ENCODE measurements at regions not wholly inside any gene's neighbourhood (a gene's known extent, or its start where the extent isn't known, plus 50 kb on each side); places are given as distances from the start of the nearest gene placed in this dataset.

GRCh38 chr2:136250131-136250530 is 132.2 kb upstream of the CXCR4 start:
- H2AK5ac ChIP-seq (ENCODE audit: insufficient read length, low read length) = no peak overlapping the region
- Mint-ChIP-seq H3K27ac (no peak overlapping the region), H3K4me1 (peaks cover 7 to 10% of the 10 kb centered on the region in 2 experiments), H3K27me3 (ENCODE audit: low read depth) (no peaks in the 10 kb centered on the region), H3K9me3 (no peaks in the 10 kb centered on the region; a peak in 1 of 5 replicates), H3K4me3 (no peak overlapping the region), H3K36me3 (ENCODE audit: insufficient read depth in 1 of 3, low read depth in 3 of 3) (no peaks in the 10 kb centered on the region)
- no peak overlapping the region for H3K27ac ChIP-seq (ENCODE audit: insufficient read length, low read depth, low read length)
- H2AFZ ChIP-seq (ENCODE audit: low read length) = no peak overlapping the region
- H3K23ac ChIP-seq (ENCODE audit: insufficient read length, low read depth, low read length) = no peak overlapping the region
- H3K4me1 ChIP-seq (ENCODE audit: insufficient read depth, low read length) = no peaks in the 10 kb centered on the region
- no peak overlapping the region for H4K91ac ChIP-seq (ENCODE audit: insufficient read length, low read depth, low read length)
- H3K56ac ChIP-seq (ENCODE audit: insufficient read length, low read depth, low read length) = no peak overlapping the region
- no peak overlapping the region for H4K5ac ChIP-seq (ENCODE audit: insufficient read length, low read depth, low read length)
- H2BK120ac ChIP-seq (ENCODE audit: low read depth, low read length, poor library complexity, severe bottlenecking) = no peak overlapping the region
- H3K27me3 ChIP-seq (ENCODE audit: insufficient read depth, low read length) = no peaks in the 10 kb centered on the region
- no peaks in the 10 kb centered on the region for H3K9me3 ChIP-seq (ENCODE audit: control insufficient read depth, low read depth, low read length)
- no peak for DNase-seq
- no CpG with 5 or more reads among the region's 3 CpGs for WGBS (ENCODE audit: extremely low coverage, insufficient read length, low lambda C conversion rate)
- H2BK12ac ChIP-seq (ENCODE audit: insufficient read length, low read depth, low read length) = no peak overlapping the region
- H3K18ac ChIP-seq (ENCODE audit: insufficient read length, low read depth, low read length) = no peak overlapping the region
- H3K79me1 ChIP-seq (ENCODE audit: insufficient read depth, low read depth, low read length, poor library complexity, severe bottlenecking) = no peaks in the 10 kb centered on the region
- no peak overlapping the region for H3K14ac ChIP-seq (ENCODE audit: insufficient read depth, low read length)
- H3K9ac ChIP-seq (ENCODE audit: extremely low read depth, insufficient read length, low read length) = no peak overlapping the region
- TF ChIP-seq, protein P1, sequence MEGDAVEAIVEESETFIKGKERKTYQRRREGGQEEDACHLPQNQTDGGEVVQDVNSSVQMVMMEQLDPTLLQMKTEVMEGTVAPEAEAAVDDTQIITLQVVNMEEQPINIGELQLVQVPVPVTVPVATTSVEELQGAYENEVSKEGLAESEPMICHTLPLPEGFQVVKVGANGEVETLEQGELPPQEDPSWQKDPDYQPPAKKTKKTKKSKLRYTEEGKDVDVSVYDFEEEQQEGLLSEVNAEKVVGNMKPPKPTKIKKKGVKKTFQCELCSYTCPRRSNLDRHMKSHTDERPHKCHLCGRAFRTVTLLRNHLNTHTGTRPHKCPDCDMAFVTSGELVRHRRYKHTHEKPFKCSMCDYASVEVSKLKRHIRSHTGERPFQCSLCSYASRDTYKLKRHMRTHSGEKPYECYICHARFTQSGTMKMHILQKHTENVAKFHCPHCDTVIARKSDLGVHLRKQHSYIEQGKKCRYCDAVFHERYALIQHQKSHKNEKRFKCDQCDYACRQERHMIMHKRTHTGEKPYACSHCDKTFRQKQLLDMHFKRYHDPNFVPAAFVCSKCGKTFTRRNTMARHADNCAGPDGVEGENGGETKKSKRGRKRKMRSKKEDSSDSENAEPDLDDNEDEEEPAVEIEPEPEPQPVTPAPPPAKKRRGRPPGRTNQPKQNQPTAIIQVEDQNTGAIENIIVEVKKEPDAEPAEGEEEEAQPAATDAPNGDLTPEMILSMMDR (conservative IDR thresholded peaks at IDR 0.05) = no peak
- no peaks in the 10 kb centered on the region for H4K20me1 ChIP-seq (ENCODE audit: control insufficient read depth, insufficient read depth, insufficient read length)
- no peaks in the 10 kb centered on the region for H3K23me2 ChIP-seq (ENCODE audit: insufficient read length, low read depth, low read length, poor library complexity, severe bottlenecking)
- no peak overlapping the region for H3K4ac ChIP-seq (ENCODE audit: low read depth, low read length)
- no peak overlapping the region for H2BK5ac ChIP-seq (ENCODE audit: insufficient read length, low read length)
- H3T11ph ChIP-seq (ENCODE audit: low read length) = no peak overlapping the region
- no peak overlapping the region for H2BK20ac ChIP-seq (ENCODE audit: low read depth, low read length, poor library complexity, severe bottlenecking)
- no peak overlapping the region for H2BK15ac ChIP-seq (ENCODE audit: low read depth, low read length)
- no peak overlapping the region for H4K8ac ChIP-seq (replicated peaks; ENCODE audit: insufficient read length, low read depth, low read length)
- H3K4me2 ChIP-seq (ENCODE audit: insufficient read depth, insufficient read length, low read length) = no peak overlapping the region
- no peaks in the 10 kb centered on the region for H3K79me2 ChIP-seq (ENCODE audit: insufficient read depth, low read length)
